ENCODE measurements at regions not wholly inside any gene's neighbourhood (a gene's known extent, or its start where the extent isn't known, plus 50 kb on each side); places are given as distances from the start of the nearest gene placed in this dataset.
"Not testable (repeated sequence)": the region's sequence is repeated elsewhere in the genome, so short reads cannot be mapped to it uniquely, and the experiment has no call there.

DNA sequence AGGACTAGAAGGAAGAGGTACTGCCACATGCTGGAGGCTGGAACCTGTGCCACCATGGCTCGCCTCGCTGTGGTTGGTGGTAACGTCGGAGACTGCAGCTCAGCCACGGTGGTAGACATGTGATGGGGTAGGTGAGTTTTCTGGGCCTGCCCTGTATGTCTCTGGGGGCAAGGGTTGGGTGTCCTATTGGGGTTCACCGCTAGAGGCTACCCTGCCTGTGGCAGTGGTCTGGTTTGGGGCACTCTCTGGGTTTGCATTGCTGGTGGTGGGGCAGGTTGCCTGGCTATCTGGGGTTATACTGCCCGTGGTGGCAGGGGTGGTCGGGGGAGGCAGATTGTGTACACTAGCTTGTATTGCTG is 79.3 kb upstream of the KCNJ18 start:
- H3K4me3 Mint-ChIP-seq: no peak overlapping the region

DNA sequence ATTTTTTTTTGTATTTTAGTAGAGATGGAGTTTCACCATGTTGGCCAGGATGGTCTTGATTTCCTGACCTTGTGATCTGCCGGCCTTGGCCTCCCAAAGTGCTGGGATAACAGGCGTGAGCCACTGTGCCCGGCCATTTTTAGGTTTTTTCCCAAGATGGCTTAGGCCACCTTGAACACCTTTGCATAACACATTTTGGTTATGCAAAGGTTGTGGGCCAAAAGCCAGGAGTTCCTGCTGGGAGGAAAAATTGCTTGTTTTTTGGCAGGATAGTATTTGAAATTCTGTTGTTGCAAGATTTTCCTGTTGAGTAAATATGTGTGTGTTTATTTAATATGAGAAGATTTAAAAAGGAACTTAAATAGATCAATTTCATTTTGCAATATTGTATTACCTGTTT is 65.3 kb upstream of the KCNJ18 start:
- H3K36me3 Mint-ChIP-seq, H3K4me1 Mint-ChIP-seq, H3K27ac Mint-ChIP-seq, H3K4me3 Mint-ChIP-seq, H3K27me3 Mint-ChIP-seq, H3K9me3 Mint-ChIP-seq: not testable (repeated sequence)

More for the DNA sequence above, 79.3 kb upstream of the KCNJ18 start:
- Mint-ChIP-seq H3K9me3 (peaks cover 0 to 3% (median 0%) of the 10 kb centered on the region in 3 donors), H3K27me3 (no peaks in the 10 kb centered on the region), H3K27ac (no peak overlapping the region), H3K4me1 (no peaks in the 10 kb centered on the region), H3K36me3 (no peaks in the 10 kb centered on the region)

Measured in IgD-negative memory B cell (primary cell).